LNCaP clone FGC (cell line): ENCODE measurements at regions not wholly inside any gene's neighbourhood (a gene's known extent, or its start where the extent isn't known, plus 50 kb on each side); places are given as distances from the start of the nearest gene placed in this dataset.

Experiments used
- DNase-seq: peaks from one replicate; pipeline ENCODE4 v3.0.0-alpha.2; 2011; ENCODE audit warnings: low read depth
- H3K4me3 ChIP-seq: 2 replicates; pipeline ENCODE4 v1.5.1; 2011; ENCODE audit warnings: mild to moderate bottlenecking, low read depth, low read length, control low read depth
- TF ChIP-seq, protein P1 (sequence below): IDR thresholded peaks from 2 replicates; pipeline ENCODE4 v1.5.1; 2012; ENCODE audit warnings: mild to moderate bottlenecking; ENCODE audit not compliant: control insufficient read depth, insufficient read depth; ENCODE audit errors: extremely low read depth

DNA sequence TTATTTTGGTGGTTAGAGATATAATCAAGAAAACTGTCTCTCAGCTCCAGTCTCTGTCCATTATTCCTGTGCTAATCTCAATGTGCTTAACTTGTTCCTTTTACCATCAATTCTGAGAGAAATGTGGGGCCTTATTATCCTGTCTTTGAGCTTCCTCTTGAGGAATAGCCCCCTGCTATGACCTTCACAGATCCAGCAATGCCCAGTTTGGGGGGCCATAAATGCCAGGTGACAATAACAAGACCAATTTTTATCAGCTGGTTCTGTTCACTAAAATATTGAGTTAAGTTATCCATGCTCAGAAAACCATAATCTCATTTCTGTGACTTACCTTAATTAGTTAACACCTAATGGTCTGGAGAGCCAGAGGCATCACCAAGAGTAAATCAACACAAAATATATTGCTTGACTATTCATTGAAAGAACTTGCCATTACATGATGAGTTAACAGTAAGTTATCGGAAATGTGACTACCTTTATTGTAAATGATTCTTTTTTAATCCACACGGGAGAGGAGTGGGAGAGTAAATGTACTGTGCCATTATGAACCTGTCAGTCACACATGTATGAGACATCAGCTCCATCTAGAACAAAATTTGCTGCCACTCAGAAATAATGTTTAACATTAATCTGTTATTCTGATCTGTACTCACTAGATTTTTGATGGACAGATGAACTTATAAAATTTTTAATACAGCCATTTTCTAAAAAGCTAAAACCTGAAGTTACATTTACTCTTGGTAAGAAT lies 149.7 kb downstream of the ID4 start:
- TF ChIP-seq, protein P1, sequence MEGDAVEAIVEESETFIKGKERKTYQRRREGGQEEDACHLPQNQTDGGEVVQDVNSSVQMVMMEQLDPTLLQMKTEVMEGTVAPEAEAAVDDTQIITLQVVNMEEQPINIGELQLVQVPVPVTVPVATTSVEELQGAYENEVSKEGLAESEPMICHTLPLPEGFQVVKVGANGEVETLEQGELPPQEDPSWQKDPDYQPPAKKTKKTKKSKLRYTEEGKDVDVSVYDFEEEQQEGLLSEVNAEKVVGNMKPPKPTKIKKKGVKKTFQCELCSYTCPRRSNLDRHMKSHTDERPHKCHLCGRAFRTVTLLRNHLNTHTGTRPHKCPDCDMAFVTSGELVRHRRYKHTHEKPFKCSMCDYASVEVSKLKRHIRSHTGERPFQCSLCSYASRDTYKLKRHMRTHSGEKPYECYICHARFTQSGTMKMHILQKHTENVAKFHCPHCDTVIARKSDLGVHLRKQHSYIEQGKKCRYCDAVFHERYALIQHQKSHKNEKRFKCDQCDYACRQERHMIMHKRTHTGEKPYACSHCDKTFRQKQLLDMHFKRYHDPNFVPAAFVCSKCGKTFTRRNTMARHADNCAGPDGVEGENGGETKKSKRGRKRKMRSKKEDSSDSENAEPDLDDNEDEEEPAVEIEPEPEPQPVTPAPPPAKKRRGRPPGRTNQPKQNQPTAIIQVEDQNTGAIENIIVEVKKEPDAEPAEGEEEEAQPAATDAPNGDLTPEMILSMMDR, result no peak
- H3K4me3 ChIP-seq, result no peak overlapping the region
- DNase-seq, result no peak

DNA sequence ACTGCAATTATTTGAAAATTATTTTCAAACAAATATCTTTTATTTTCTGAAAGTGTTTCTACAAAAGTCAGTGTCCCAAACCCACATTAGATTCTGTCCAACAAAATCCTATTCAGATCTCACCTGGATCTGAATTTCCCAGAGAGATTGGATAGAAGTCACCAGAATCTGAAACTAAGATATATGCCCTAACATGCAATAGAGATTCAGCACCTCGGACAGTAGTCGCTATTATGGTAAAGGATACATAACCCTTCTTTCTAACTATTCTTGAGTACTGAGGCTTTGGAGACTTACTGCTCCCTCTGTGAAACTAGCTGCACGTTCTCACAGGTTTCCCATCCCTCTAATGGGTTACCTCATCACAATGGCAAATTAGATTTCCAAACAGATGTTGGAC lies 151.4 kb downstream of the ID4 start:
- no peak overlapping the region for H3K4me3 ChIP-seq
- TF ChIP-seq, protein P1, result no peak
- DNase-seq, result peak; percentile 7

DNA sequence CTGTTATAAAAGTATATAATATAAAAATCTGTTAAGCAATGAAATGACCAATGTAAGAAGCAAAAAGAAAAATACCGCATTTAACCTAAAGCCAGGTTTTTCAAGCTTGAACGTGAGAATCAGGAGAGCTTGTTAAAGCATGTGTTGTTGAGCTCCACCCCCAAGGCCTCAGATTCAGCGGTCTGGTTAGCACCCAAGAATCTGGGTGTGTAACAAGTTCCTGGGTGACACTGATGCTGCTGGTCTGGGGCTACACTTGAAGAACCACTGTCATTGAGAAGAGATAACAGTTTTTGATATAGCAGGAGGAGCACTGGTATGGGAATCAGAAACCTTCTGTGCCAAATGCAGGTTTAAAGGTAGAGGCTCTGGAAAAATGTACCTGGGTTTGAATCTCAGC lies 154.0 kb downstream of the ID4 start:
- TF ChIP-seq, protein P1, result no peak
- H3K4me3 ChIP-seq, result no peak overlapping the region

DNA sequence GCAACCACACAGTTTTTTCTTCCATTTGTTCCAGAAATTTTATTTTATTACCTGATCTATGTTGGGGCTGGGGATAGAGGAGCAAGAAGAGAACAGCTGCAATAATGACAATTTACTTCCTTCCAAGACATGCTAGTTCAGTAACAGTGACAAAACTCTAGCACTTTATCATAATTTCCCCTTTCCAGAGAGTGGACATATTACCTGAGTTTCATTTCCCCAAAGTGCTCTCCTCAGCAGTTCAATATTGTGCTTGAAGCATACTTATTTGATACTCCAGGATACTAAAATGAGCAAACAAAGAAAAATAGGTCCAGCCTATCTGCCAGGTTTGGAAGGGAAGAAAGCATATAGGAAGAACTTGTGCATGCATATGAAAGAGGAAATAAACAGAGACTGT lies 157.7 kb downstream of the ID4 start:
- TF ChIP-seq, protein P1, result no peak
- no peak overlapping the region for H3K4me3 ChIP-seq
- DNase-seq, result no peak

More for the DNA sequence above, 154.0 kb downstream of the ID4 start:
- DNase-seq, result no peak

DNA sequence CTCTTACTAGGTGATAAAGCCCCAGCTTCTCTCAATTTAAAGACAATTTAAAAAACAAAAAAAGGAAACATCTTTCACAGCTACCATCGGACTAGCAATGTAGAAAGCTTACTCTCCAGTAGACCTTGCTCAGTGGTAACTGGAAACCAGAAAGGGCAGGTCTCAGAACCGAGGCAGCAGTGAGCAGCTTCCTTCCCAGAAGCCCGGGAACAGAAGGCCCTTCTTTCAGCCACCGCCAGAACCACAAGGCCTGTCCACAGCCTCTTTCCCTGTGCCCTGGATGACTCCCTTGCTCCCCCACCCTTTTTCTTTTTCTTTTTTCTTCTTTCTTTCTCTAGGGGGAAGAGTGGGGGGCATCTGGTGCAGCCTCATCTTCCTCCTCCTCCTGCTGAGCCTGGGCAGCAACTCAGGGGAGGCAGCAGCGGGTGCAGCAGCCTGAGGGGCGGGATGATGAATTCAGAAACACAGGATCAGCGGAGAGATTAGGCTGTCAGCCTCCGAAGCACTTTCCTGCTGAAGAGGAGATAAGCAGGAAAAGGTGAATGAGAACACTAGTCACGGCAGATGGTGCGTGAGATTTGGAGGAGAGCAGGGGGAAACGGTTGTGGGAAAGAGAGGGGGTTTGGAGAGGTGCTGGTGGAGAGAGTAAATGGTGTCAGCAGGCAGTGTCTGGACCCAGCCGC lies 158.5 kb downstream of the ID4 start:
- TF ChIP-seq, protein P1, result no peak
- DNase-seq, result no peak
- H3K4me3 ChIP-seq, result no peak overlapping the region

DNA sequence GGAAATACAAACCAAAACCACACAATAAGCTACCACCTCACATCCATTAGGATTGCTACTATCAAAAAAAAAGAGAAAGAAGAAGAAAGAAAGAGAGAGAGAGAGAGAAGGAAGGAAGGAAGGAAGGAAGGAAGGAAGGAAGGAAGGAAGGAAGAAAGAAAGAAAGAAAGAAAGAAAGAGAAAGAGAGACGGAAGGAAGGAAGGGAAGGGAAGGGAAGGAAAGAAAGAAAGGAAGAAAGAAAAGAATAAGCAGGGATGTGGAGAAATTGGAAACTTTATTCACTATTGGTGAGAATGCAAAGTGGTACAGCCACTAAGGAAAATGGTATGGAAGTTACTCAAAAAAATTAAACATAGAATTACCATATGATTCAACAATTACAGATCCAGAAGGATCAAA lies 159.9 kb downstream of the ID4 start:
- no peak overlapping the region for H3K4me3 ChIP-seq
- no peak for DNase-seq
- TF ChIP-seq, protein P1, result no peak
